ENCODE measurements at regions not wholly inside any gene's neighbourhood (a gene's known extent, or its start where the extent isn't known, plus 50 kb on each side); places are given as distances from the start of the nearest gene placed in this dataset.
A peak's percentile ranks its signal among the peaks of the same experiment; 100 is the strongest.
"Not testable (repeated sequence)": the region's sequence is repeated elsewhere in the genome, so short reads cannot be mapped to it uniquely, and the experiment has no call there.

GRCh38 chr1:120357046-120357445 lies 57.8 kb upstream of the NBPF8 start:
- peak; percentile 23 to 76 (median 61) for DNase-seq

DNA sequence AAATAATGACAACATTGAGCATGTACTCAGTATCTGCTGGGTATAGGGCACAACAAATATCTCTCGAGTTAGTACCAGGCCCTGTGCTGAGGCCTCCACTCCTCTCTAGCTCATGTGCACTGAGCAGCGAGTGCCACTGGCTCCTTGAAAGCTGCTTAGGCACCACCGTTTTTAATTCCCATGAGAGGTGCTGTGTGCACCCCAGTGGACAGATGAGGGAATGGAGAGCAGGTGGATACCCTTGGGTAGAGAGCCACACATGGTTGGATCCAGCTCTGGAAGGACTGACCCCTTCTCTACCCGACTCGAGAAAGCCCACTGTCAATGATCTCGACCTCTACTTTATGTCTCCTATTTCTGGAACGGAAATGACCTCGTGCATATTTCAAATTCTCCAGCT lies 58.7 kb upstream of the NBPF8 start:
- DNase-seq = not testable (repeated sequence)

GRCh38 chr1:120354618-120355184 lies 60.1 kb upstream of the NBPF8 start:
- peak; percentile 46 to 78 (median 63) for DNase-seq

GRCh38 chr1:120342231-120343073 lies 72.4 kb upstream of the NBPF8 start:
- DNase-seq = peak in 2 of 6 experiments; percentile 52 to 57

GRCh38 chr1:120341756-120342155 lies 73.1 kb upstream of the NBPF8 start:
- DNase-seq = peak in 1 of 6 experiments; percentile 13

GRCh38 chr1:120340838-120341751 lies 73.7 kb upstream of the NBPF8 start:
- peak in 2 of 6 experiments; percentile 12 to 31 for DNase-seq

DNA sequence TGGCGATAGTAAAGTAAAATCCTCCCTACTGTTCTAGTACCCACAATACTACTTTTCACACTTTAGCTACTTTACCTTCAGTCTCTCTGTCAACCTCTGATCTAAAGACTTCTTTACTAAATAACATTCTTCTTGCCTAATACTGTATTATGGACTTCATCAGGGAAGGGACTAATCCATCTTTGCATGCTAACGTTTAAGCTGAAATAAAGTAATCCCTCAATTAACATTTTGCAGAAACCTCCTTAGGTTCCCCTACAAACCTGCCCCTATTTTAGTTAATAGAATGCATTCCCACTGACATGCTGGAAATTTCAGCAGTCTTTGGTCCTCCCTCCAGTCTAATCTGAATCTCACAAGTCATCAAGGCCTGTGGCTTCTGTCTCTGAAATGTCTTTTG lies 99.1 kb upstream of the NBPF8 start:
- not testable (repeated sequence) for DNase-seq

DNA sequence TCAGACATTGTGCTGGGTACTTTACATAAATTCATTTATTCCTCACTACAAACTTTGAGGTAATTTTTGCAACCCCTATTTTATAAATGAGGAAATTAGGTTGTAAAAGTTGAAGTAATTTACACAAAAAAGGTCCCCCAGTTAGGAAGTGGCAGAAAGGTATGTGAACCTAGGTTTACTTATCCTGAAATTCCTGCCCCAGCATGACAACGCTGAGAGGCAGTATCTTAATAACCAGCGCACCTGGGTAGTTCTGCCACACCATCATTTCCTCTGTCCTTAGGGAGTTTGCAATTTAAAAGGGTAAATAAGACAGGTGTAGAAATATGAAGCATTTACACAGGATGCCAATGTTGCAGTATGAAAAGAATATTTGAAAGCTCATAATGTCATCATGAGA lies 102.9 kb upstream of the NBPF8 start:
- not testable (repeated sequence) for DNase-seq

- DNase-seq = not testable (repeated sequence)
These were observed 105.8 kb upstream of the NBPF8 start for GRCh38 chr1:120308940-120309578.

DNA sequence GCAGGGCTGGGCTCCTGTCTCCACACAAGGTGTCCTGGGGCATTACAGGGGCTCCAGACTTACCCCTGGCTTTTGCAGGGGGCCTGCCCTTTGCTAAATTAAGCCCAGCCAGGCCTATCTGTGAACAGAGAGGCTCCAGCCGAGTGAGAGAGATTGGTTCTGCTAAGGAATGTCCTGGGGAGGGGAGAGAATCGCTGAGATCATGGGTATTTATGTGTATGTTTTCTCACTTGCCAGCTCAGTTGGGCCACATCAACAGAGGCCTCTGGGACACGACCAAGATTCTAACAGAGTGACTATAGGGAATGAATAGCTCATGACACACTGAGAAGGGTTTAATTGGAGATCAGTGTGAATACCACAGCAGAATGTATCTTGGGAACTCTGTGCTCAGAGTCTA lies 109.8 kb upstream of the NBPF8 start:
- DNase-seq = not testable (repeated sequence)

DNA sequence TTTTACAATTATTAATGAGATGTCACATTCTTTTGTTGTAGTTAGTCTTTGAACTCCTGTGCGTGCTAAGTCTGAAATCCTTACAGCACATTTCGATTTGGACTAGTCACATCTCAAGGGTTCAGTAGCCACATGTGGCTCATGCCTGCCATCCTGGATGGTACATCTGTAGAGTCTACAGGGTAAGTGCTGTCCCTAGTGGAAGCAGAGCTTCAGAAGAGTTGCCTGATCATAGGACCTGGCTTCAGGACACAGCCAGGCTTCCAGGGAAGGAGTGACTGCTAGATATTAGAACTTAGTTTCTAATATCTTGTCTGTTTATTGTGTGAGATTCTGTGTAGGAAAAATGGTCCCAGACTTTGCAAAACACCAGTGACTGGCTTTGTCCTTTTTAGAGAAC lies 110.5 kb upstream of the NBPF8 start:
- not testable (repeated sequence) for DNase-seq

GRCh38 chr1:120299433-120300057 lies 115.3 kb upstream of the NBPF8 start:
- not testable (repeated sequence) for DNase-seq

GRCh38 chr1:120298487-120298886 lies 116.3 kb upstream of the NBPF8 start:
- not testable (repeated sequence) for DNase-seq

DNA sequence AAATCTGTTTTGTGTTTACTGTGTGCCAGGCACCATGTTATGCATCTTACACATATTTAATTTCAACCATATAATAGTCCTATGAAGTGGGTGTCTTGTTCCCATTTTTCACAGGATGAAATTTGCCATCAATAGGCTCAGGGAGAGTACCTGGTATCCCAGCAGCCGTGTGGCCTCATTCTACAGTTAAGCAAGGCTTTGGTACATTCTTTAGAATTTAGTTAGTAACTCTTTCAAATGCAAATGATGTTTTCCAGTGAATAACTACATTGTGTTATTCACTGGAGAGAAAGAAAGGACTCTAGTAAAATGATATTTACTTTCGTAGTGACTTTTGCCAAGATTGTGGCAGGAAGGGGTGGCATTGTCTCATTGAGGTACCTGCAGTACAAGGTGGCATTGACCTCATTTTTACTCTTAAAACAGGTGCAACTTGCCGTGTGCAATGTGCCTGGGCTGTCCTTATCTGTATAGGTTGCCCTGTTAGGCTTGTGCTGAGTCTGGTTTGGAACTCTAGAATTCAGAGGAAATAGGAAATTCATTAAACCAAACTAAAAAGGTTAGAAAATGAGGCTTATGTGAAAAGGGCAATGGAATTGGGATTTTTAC lies 117.4 kb upstream of the NBPF8 start:
- not testable (repeated sequence) for DNase-seq

DNA sequence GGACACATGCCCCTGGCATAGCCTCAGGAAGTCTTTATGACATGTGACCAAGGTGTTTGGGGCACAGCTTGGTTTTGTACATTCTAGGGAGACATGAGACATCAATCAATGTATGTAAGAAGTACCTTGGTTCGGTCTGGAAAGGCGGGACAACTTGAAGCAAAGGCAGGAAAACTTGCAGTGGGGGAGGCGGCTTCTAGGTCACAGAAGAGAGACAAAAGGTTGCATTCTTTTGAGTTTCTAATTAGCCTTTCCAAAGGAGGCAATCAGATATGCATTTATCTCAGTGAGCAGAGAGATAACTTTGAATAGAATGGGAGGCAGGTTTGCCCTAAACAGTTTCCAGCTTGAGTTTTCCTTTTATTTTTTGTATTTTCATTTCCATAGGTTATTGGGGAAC lies 113.8 kb upstream of the SEC22B start:
- not testable (repeated sequence) for DNase-seq

GRCh38 chr1:120289601-120290074 lies 113.3 kb upstream of the SEC22B start:
- DNase-seq = not testable (repeated sequence)

GRCh38 chr1:120288814-120289600 lies 112.7 kb upstream of the SEC22B start:
- not testable (repeated sequence) for DNase-seq

- DNase-seq = not testable (repeated sequence)
These were observed 111.8 kb upstream of the SEC22B start for GRCh38 chr1:120288167-120288566.

- DNase-seq = not testable (repeated sequence)
These were observed 106.6 kb upstream of the SEC22B start for GRCh38 chr1:120282744-120283464.

DNA sequence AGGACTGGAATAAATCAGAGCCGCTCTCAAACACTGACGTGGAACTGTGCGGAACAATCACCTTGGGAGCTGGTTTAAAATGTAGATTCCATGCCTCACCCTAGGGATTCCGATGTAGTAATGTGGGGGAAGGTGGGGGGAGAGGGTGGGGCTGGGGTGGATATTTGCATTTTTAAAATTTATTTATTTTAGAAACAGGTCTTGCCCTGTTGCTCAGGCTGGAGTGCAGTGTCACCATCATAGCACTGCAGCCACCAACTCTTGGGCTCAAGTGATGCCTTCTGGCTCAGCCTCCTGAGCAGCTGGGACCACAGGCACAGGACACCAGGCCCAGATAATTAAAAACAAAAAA lies 101.9 kb upstream of the SEC22B start:
- DNase-seq = not testable (repeated sequence)
